GM23338 (cell line): ENCODE measurements at regions not wholly inside any gene's neighbourhood (a gene's known extent, or its start where the extent isn't known, plus 50 kb on each side); places are given as distances from the start of the nearest gene placed in this dataset.

Experiments used
- EZH2 ChIP-seq: fragments of 200-600 bp; sonication (generic); IDR thresholded peaks from one replicate; pipeline ENCODE4 v1.8.0; 2017; ENCODE audit warnings: antibody characterized with exemption, mild to moderate bottlenecking, low read depth; ENCODE audit not compliant: unreplicated experiment
- JUNB ChIP-seq: IDR thresholded peaks from one replicate; pipeline ENCODE4 v1.6.1; 2016; ENCODE audit warnings: antibody characterized with exemption; ENCODE audit not compliant: unreplicated experiment
- TF ChIP-seq, protein P1 (sequence below): IDR thresholded peaks from 2 replicates; pipeline ENCODE4 v1.6.1; 2016; ENCODE audit warnings: antibody characterized with exemption
- TF ChIP-seq, protein P2 (sequence below), 2 experiments: fragments of 200-600 bp in 1 of 2; sonication (generic) in 1 of 2; conservative IDR thresholded peaks; 2 replicates each; pipeline versions ENCODE4 v1.5.1 to v1.6.1; 2016 to 2017; ENCODE audit warnings: antibody characterized with exemption in 2 of 2, low read depth in 2 of 2, mild to moderate bottlenecking in 2 of 2, moderate library complexity in 1 of 2

DNA sequence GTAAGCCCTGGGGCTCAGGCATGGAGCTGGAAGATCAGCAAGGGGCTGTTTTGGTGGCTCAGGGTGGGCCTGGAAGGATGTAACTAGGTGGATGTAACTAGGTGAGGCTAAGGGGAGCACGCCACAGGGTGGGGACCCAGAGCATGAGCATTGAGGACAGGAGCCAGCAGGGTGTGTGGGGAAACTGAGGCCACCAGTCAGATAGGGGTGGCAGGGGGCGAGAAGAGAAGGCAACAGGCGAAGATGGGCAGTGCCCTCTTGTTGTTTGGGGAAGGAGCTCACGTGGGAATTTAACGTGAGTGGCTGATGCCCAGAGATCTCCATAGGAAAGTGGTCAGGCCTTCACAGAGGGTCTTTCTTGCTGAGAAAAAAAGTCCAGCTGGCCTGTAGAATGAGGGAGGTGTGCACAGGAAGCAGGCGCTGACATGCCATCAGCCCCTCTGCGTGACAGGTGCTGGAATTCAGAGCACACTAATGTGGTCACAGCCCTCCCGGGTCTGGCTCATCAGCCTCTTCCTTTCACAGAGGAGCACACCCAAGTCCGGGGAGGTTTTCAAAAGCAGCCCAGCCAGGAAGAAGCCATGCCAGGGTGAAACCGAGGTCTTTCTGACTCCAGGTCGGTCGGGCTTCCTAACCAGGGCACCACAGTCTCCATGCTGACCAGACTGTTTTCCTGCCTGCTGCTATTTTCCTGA lies 54.6 kb upstream of the PAX6 start:
- TF ChIP-seq, protein P1, sequence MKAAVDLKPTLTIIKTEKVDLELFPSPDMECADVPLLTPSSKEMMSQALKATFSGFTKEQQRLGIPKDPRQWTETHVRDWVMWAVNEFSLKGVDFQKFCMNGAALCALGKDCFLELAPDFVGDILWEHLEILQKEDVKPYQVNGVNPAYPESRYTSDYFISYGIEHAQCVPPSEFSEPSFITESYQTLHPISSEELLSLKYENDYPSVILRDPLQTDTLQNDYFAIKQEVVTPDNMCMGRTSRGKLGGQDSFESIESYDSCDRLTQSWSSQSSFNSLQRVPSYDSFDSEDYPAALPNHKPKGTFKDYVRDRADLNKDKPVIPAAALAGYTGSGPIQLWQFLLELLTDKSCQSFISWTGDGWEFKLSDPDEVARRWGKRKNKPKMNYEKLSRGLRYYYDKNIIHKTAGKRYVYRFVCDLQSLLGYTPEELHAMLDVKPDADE, result no peak
- TF ChIP-seq, protein P2, sequence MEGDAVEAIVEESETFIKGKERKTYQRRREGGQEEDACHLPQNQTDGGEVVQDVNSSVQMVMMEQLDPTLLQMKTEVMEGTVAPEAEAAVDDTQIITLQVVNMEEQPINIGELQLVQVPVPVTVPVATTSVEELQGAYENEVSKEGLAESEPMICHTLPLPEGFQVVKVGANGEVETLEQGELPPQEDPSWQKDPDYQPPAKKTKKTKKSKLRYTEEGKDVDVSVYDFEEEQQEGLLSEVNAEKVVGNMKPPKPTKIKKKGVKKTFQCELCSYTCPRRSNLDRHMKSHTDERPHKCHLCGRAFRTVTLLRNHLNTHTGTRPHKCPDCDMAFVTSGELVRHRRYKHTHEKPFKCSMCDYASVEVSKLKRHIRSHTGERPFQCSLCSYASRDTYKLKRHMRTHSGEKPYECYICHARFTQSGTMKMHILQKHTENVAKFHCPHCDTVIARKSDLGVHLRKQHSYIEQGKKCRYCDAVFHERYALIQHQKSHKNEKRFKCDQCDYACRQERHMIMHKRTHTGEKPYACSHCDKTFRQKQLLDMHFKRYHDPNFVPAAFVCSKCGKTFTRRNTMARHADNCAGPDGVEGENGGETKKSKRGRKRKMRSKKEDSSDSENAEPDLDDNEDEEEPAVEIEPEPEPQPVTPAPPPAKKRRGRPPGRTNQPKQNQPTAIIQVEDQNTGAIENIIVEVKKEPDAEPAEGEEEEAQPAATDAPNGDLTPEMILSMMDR (conservative IDR thresholded peaks at IDR 0.05; ENCODE audit: low read depth in 2 of 2), result no peak
- TF ChIP-seq EZH2 (no peak), JUNB (no peak)
